ENCODE measurements at regions not wholly inside any gene's neighbourhood (a gene's known extent, or its start where the extent isn't known, plus 50 kb on each side); places are given as distances from the start of the nearest gene placed in this dataset.

DNA sequence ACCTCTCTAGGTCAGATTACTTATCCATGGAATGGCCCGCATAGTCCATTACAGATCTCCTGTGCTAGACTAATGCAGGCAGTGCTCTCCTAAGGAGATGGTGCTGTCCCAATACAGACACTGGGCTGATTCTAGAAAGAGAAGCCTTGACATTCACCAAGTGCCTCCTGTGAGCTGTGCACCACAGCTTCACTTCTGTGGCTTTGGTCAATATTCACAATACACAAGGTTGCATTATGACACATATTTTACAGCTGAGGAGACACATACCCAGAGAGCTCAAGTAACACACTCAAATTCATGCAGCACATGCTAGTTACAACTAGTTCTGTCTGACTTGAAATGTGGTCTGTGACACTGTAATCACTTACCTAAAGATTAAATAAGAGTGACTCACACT lies 59.4 kb upstream of the LRRC8B start:
- TF ChIP-seq, protein P1, sequence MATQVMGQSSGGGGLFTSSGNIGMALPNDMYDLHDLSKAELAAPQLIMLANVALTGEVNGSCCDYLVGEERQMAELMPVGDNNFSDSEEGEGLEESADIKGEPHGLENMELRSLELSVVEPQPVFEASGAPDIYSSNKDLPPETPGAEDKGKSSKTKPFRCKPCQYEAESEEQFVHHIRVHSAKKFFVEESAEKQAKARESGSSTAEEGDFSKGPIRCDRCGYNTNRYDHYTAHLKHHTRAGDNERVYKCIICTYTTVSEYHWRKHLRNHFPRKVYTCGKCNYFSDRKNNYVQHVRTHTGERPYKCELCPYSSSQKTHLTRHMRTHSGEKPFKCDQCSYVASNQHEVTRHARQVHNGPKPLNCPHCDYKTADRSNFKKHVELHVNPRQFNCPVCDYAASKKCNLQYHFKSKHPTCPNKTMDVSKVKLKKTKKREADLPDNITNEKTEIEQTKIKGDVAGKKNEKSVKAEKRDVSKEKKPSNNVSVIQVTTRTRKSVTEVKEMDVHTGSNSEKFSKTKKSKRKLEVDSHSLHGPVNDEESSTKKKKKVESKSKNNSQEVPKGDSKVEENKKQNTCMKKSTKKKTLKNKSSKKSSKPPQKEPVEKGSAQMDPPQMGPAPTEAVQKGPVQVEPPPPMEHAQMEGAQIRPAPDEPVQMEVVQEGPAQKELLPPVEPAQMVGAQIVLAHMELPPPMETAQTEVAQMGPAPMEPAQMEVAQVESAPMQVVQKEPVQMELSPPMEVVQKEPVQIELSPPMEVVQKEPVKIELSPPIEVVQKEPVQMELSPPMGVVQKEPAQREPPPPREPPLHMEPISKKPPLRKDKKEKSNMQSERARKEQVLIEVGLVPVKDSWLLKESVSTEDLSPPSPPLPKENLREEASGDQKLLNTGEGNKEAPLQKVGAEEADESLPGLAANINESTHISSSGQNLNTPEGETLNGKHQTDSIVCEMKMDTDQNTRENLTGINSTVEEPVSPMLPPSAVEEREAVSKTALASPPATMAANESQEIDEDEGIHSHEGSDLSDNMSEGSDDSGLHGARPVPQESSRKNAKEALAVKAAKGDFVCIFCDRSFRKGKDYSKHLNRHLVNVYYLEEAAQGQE (IDR thresholded peaks at IDR 0.05; ENCODE audit: unreplicated experiment) = no peak
- TF ChIP-seq CTCF (conservative IDR thresholded peaks at IDR 0.05; ENCODE audit: low read depth in 2 of 2) (no peak), ZNF331 (CRISPR knock-in tag; IDR thresholded peaks at IDR 0.05; ENCODE audit: low read depth) (no peak), EZH2 (IDR thresholded peaks at IDR 0.05; ENCODE audit: low read depth, unreplicated experiment) (no peak), EZH2phosphoT487 (IDR thresholded peaks at IDR 0.05; ENCODE audit: unreplicated experiment) (no peak), POLR2AphosphoS5 (IDR thresholded peaks at IDR 0.05; ENCODE audit: low read depth) (no peak), CREB1 (CRISPR knock-in tag; IDR thresholded peaks at IDR 0.05; ENCODE audit: low read depth) (no peak), JUNB (IDR thresholded peaks at IDR 0.05; ENCODE audit: unreplicated experiment) (no peak), ETS1 (IDR thresholded peaks at IDR 0.05) (no peak), STAT1 (IDR thresholded peaks at IDR 0.05; ENCODE audit: unreplicated experiment) (no peak), NANOG (IDR thresholded peaks at IDR 0.05; ENCODE audit: borderline replicate concordance) (no peak)

Data from GM23338 (cell line).